ENCODE measurements at regions not wholly inside any gene's neighbourhood (a gene's known extent, or its start where the extent isn't known, plus 50 kb on each side); places are given as distances from the start of the nearest gene placed in this dataset.

- TF ChIP-seq, protein P1, sequence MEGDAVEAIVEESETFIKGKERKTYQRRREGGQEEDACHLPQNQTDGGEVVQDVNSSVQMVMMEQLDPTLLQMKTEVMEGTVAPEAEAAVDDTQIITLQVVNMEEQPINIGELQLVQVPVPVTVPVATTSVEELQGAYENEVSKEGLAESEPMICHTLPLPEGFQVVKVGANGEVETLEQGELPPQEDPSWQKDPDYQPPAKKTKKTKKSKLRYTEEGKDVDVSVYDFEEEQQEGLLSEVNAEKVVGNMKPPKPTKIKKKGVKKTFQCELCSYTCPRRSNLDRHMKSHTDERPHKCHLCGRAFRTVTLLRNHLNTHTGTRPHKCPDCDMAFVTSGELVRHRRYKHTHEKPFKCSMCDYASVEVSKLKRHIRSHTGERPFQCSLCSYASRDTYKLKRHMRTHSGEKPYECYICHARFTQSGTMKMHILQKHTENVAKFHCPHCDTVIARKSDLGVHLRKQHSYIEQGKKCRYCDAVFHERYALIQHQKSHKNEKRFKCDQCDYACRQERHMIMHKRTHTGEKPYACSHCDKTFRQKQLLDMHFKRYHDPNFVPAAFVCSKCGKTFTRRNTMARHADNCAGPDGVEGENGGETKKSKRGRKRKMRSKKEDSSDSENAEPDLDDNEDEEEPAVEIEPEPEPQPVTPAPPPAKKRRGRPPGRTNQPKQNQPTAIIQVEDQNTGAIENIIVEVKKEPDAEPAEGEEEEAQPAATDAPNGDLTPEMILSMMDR (IDR thresholded peaks at IDR 0.05), result no peak
- no peak for TF ChIP-seq POLR2A (IDR thresholded peaks at IDR 0.05)
Observed at GRCh38 chr1:87993051-87993450, 664.4 kb downstream of the LMO4 start.

Measured in body of pancreas (tissue), 4 donors.